Thyroid gland (tissue), 4 donors: ENCODE measurements at regions not wholly inside any gene's neighbourhood (a gene's known extent, or its start where the extent isn't known, plus 50 kb on each side); places are given as distances from the start of the nearest gene placed in this dataset.

Experiments used
- POLR2A ChIP-seq, 2 donors: fragments of 450-650 bp; IDR thresholded peaks; one replicate each; pipeline ENCODE4 v1.6.1; 2017; ENCODE audit warnings: antibody characterized with exemption in 2 of 2, mild to moderate bottlenecking in 2 of 2, moderate library complexity in 1 of 2
- TF ChIP-seq, protein P1 (sequence below), 6 experiments: fragments of 200-600 bp in 3 of 6; fragments of 450-650 bp in 3 of 6; sonication (generic) in 3 of 6; IDR thresholded peaks; one replicate each; pipeline ENCODE4 v1.5.1; 2016 to 2019; ENCODE audit warnings: antibody characterized with exemption in 6 of 6, mild to moderate bottlenecking in 2 of 6, inconsistent platforms in 1 of 6, moderate library complexity in 1 of 6

DNA sequence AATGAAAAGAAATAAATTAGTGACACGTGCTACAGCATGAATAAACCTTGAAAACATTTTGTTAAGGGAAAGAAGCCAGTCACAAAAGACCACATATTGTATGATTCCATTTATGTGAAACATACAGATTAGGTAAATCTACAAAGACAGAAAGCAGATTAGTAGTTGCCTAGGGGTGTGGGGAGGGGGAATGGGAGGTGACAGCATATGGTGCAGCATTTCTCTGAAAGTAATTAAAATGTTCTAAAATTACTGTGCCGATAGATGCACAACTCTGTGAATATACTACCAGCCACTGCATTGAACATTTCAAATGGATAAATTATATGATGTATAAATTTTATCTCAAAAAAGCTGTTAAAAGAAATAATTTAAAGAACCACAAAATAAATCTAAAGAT, 161.0 kb downstream of the TRIB2 start:
- TF ChIP-seq, protein P1, sequence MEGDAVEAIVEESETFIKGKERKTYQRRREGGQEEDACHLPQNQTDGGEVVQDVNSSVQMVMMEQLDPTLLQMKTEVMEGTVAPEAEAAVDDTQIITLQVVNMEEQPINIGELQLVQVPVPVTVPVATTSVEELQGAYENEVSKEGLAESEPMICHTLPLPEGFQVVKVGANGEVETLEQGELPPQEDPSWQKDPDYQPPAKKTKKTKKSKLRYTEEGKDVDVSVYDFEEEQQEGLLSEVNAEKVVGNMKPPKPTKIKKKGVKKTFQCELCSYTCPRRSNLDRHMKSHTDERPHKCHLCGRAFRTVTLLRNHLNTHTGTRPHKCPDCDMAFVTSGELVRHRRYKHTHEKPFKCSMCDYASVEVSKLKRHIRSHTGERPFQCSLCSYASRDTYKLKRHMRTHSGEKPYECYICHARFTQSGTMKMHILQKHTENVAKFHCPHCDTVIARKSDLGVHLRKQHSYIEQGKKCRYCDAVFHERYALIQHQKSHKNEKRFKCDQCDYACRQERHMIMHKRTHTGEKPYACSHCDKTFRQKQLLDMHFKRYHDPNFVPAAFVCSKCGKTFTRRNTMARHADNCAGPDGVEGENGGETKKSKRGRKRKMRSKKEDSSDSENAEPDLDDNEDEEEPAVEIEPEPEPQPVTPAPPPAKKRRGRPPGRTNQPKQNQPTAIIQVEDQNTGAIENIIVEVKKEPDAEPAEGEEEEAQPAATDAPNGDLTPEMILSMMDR (IDR thresholded peaks at IDR 0.05), result no peak
- no peak for TF ChIP-seq POLR2A (IDR thresholded peaks at IDR 0.05)
